IMR-90 (cell line): ENCODE measurements at regions not wholly inside any gene's neighbourhood (a gene's known extent, or its start where the extent isn't known, plus 50 kb on each side); places are given as distances from the start of the nearest gene placed in this dataset.

Experiments used
- ATAC-seq: fragments of 200-7000 bp; cut with Tn5 transposase; 2 replicates; pipeline ENCODE4 v1.9.1; 2020; ENCODE audit warnings: low read depth, mild to moderate bottlenecking, moderate library complexity
- BruUV-seq: library from RNA; stranded (reverse); fragments of 400-500 nt; replicated peaks from 2 replicates; lab custom pipeline; 2021; lab: Mats Ljungman, UMichigan
- CTCF ChIA-PET: fragments of 300-600 bp; formaldehyde crosslinking; extraction: SDS; loops from one replicate; lab custom pipeline; 2021; ENCODE audit warnings: antibody characterized with exemption; lab: Yijun Ruan, JAX
- POLR2A ChIA-PET: fragments of 300-600 bp; sonication (Branson Sonifier 250); formaldehyde crosslinking; loops from one replicate; lab custom pipeline; 2022; ENCODE audit warnings: antibody characterized with exemption; ENCODE audit not compliant: unreplicated experiment; lab: Charles Lee
- DNase-seq: peaks from one replicate; pipeline ENCODE4 v3.0.0; 2013
- H2AFZ ChIP-seq: replicated peaks from 2 replicates; pipeline ENCODE3; 2013; ENCODE audit warnings: low read length, mild to moderate bottlenecking; ENCODE audit not compliant: poor library complexity
- H2AK5ac ChIP-seq: 2 replicates; pipeline ENCODE4 v1.6.1; 2013; ENCODE audit warnings: low read depth, low read length, inconsistent platforms
- H2AK9ac ChIP-seq: replicated peaks from 2 replicates; pipeline ENCODE3; 2013; ENCODE audit warnings: mild to moderate bottlenecking, low read depth, low read length, moderate library complexity; ENCODE audit not compliant: poor library complexity
- H2BK120ac ChIP-seq: 2 replicates; pipeline ENCODE4 v1.6.1; 2013; ENCODE audit warnings: low read depth, low read length, inconsistent platforms
- H2BK15ac ChIP-seq: 3 replicates; pipeline ENCODE4 v1.6.1; 2013; ENCODE audit warnings: low read depth, low read length, inconsistent platforms
- H2BK20ac ChIP-seq: 2 replicates; pipeline ENCODE4 v1.6.1; 2013; ENCODE audit warnings: low read depth, mild to moderate bottlenecking, inconsistent platforms, low read length, moderate library complexity
- H2BK5ac ChIP-seq: 2 replicates; pipeline ENCODE4 v1.6.1; 2013; ENCODE audit warnings: mild to moderate bottlenecking, low read depth, low read length, inconsistent platforms; ENCODE audit not compliant: poor library complexity, severe bottlenecking
- H3K14ac ChIP-seq: replicated peaks from 2 replicates; pipeline ENCODE4 v1.6.1; 2013; ENCODE audit warnings: low read depth, low read length, inconsistent platforms
- H3K18ac ChIP-seq: 2 replicates; pipeline ENCODE4 v1.6.1; 2013; ENCODE audit warnings: low read depth, low read length, control low read depth
- H3K23ac ChIP-seq: 2 replicates; pipeline ENCODE4 v1.6.1; 2013; ENCODE audit warnings: low read depth, low read length, inconsistent platforms
- H3K27ac ChIP-seq: 2 replicates; pipeline ENCODE4 v1.5.1; 2013; ENCODE audit warnings: mild to moderate bottlenecking, control low read depth, low read length; ENCODE audit not compliant: insufficient read depth
- H3K27me3 ChIP-seq: 2 replicates; pipeline ENCODE4 v1.6.1; 2013; ENCODE audit warnings: low read length; ENCODE audit not compliant: control insufficient read depth, insufficient read depth
- H3K36me3 ChIP-seq: 2 replicates; pipeline ENCODE4 v1.6.1; 2013; ENCODE audit warnings: low read length, mixed read lengths; ENCODE audit not compliant: control insufficient read depth, insufficient read depth
- H3K4ac ChIP-seq: 2 replicates; pipeline ENCODE4 v1.6.1; 2013; ENCODE audit warnings: low read depth, low read length, inconsistent platforms
- H3K4me1 ChIP-seq: 2 replicates; pipeline ENCODE4 v1.6.1; 2013; ENCODE audit warnings: low read length, mixed read lengths; ENCODE audit not compliant: control insufficient read depth, insufficient read depth
- H3K4me2 ChIP-seq: 2 replicates; pipeline ENCODE4 v1.6.1; 2013; ENCODE audit warnings: low read depth, mild to moderate bottlenecking, control low read depth, low read length, moderate library complexity
- H3K4me3 ChIP-seq: 2 replicates; pipeline ENCODE4 v1.5.1; 2013; ENCODE audit warnings: low read depth, mild to moderate bottlenecking, control low read depth, low read length, moderate library complexity; ENCODE audit not compliant: insufficient read depth
- H3K56ac ChIP-seq: 2 replicates; pipeline ENCODE4 v1.6.1; 2013; ENCODE audit warnings: low read length, inconsistent platforms; ENCODE audit not compliant: insufficient read depth; ENCODE audit errors: extremely low read depth
- H3K79me1 ChIP-seq, 2 experiments: 2 replicates each; pipeline ENCODE4 v1.6.1; 2013; ENCODE audit warnings: low read length in 2 of 2, inconsistent platforms in 1 of 2, low read depth in 1 of 2
- H3K9ac ChIP-seq: 2 replicates; pipeline ENCODE4 v1.6.1; 2013; ENCODE audit warnings: low read depth, low read length, control low read depth
- H3K9me1 ChIP-seq: 2 replicates; pipeline ENCODE4 v1.6.1; 2013; ENCODE audit warnings: low read length, inconsistent platforms; ENCODE audit not compliant: insufficient read depth
- H3K9me3 ChIP-seq: 2 replicates; pipeline ENCODE4 v1.6.1; 2013; ENCODE audit warnings: low read length; ENCODE audit not compliant: control insufficient read depth, insufficient read depth
- H4K20me1 ChIP-seq: 2 replicates; pipeline ENCODE4 v1.6.1; 2013; ENCODE audit warnings: low read length, inconsistent platforms; ENCODE audit not compliant: insufficient read depth
- H4K5ac ChIP-seq: 2 replicates; pipeline ENCODE4 v1.6.1; 2013; ENCODE audit warnings: mild to moderate bottlenecking, low read depth, low read length, control low read depth
- H4K8ac ChIP-seq, 2 experiments: 2 replicates each; pipeline ENCODE4 v1.6.1; 2013; ENCODE audit warnings: low read depth in 2 of 2, low read length in 2 of 2, control low read depth in 1 of 2, inconsistent platforms in 1 of 2
- H4K91ac ChIP-seq: 2 replicates; pipeline ENCODE4 v1.6.1; 2013; ENCODE audit warnings: low read depth, low read length, inconsistent platforms; ENCODE audit not compliant: insufficient read depth
- CHD1 ChIP-seq: IDR thresholded peaks from 2 replicates; pipeline ENCODE4 v1.6.1; 2012; ENCODE audit warnings: low read depth, low read length, improper control_type of control experiment
- CTCF ChIP-seq: conservative IDR thresholded peaks from 2 replicates; pipeline ENCODE4 v1.5.1; 2012; ENCODE audit warnings: mild to moderate bottlenecking, low read depth, low read length, improper control_type of control experiment
- MAFK ChIP-seq: IDR thresholded peaks from 2 replicates; pipeline ENCODE4 v1.6.1; 2012; ENCODE audit warnings: low read depth, low read length, improper control_type of control experiment
- MAZ ChIP-seq: IDR thresholded peaks from 2 replicates; pipeline ENCODE4 v1.6.1; 2012; ENCODE audit warnings: low read depth, mild to moderate bottlenecking, low read length, improper control_type of control experiment, moderate library complexity, borderline replicate concordance
- POLR2A ChIP-seq: IDR thresholded peaks from 2 replicates; pipeline ENCODE4 v1.6.1; 2012; ENCODE audit warnings: mild to moderate bottlenecking, low read depth, low read length
- RAD21 ChIP-seq: IDR thresholded peaks from 2 replicates; pipeline ENCODE4 v1.6.1; 2012; ENCODE audit warnings: low read length, improper control_type of control experiment
- SMC3 ChIP-seq: fragments of 150-350 bp; IDR thresholded peaks from 2 replicates; pipeline ENCODE4 v1.6.1; 2016; ENCODE audit warnings: low read depth, mild to moderate bottlenecking, antibody characterized with exemption, low read length, moderate library complexity
- WGBS, 2 experiments: methylation state at CpG; one replicate each; pipeline versions ENCODE4 v1.1.5 to v1.1.7; 2013; ENCODE audit warnings: missing lambda C conversion rate in 2 of 2; ENCODE audit not compliant: insufficient read length in 1 of 2; ENCODE audit errors: extremely low coverage in 2 of 2; 5-methylcytosine and 5-hydroxymethylcytosine counted together
- dilution Hi-C: fragments of 300-500 bp; cut with HindIII; formaldehyde crosslinking; loops from one replicate; pipeline ENCODE4 v1.14.3; 2018; ENCODE audit warnings: low sequenced_read_pairs; ENCODE audit not compliant: unreplicated experiment
- in situ Hi-C: fragments of 300-500 bp; cut with MboI; formaldehyde crosslinking; loops from 3 replicates; pipeline ENCODE4 v1.14.3; 2019; ENCODE audit warnings: low sequenced_read_pairs, inconsistent platforms, mixed read lengths
- intact Hi-C: fragments of 100-400 bp; cut with micrococcal nuclease; formaldehyde crosslinking; loops from 2 replicates; pipeline ENCODE4 v1.10.0; 2022

GRCh38 chr4:27915822-27916221 is 1055.2 kb downstream of the STIM2 start:
- Histone ChIP-seq H3K79me1 (no peaks in the 10 kb centered on the region), H2AK9ac (no peak overlapping the region), H3K4ac (no peak overlapping the region), H3K23ac (no peak overlapping the region), H3K4me3 (no peak overlapping the region), H4K5ac (no peak overlapping the region), H3K9me1 (no peaks in the 10 kb centered on the region), H3K18ac (no peak overlapping the region), H4K91ac (no peak overlapping the region), H3K56ac (no peak overlapping the region), H2AK5ac (no peak overlapping the region), H3K9ac (no peak overlapping the region), H2BK20ac (no peak overlapping the region), H2BK5ac (no peak overlapping the region), H3K27ac (no peak overlapping the region), H3K36me3 (no peaks in the 10 kb centered on the region), H2BK15ac (no peak overlapping the region), H3K27me3 (no peaks in the 10 kb centered on the region), H4K8ac (no peak overlapping the region), H2AFZ (no peak overlapping the region), H2BK120ac (no peak overlapping the region), H3K4me2 (no peak overlapping the region), H3K14ac (no peak overlapping the region), H3K4me1 (no peaks in the 10 kb centered on the region), H3K9me3 (no peaks in the 10 kb centered on the region), H4K20me1 (no peaks in the 10 kb centered on the region)
- intact Hi-C loops (no loop called here), in situ Hi-C loops (no loop called here), dilution Hi-C loops (no loop called here)
- no peak for TF ChIP-seq CHD1
- TF ChIP-seq POLR2A, result no peak
- TF ChIP-seq MAZ, result no peak
- TF ChIP-seq MAFK, result peak; percentile 79
- TF ChIP-seq SMC3, result no peak
- no peak for TF ChIP-seq RAD21
- TF ChIP-seq CTCF, result no peak
- ChIA-PET CTCF (no interaction called here), POLR2A (no interaction called here)
- ATAC-seq, result no peak
- DNase-seq, result no peak
- BruUV-seq, result no TSS peak
- WGBS, 2 experiments, result no CpG with 5 or more reads among the region's 2 CpGs
